ENCODE measurements at regions not wholly inside any gene's neighbourhood (a gene's known extent, or its start where the extent isn't known, plus 50 kb on each side); places are given as distances from the start of the nearest gene placed in this dataset.
"Not testable (repeated sequence)": the region's sequence is repeated elsewhere in the genome, so short reads cannot be mapped to it uniquely, and the experiment has no call there.

DNA sequence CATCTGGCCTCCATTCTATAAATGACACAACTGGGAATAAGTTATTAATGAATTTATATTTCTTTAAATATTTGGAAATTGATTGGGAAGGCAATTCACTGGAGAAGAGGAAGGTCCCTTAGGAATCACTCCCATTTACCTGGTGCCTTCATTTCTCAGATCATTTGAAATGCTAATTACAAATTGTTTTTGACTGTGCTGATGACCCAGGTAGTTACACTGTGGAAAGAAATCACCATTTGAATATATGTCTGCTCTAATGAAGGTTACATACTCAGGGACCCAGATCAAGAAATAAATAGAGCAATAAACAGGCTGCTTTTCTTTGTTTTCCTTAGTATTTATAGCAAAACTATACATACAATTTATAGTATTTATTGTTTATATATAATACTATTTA lies 1759.1 kb downstream of the ARAP2 start:
- no peak overlapping the region for H3K27ac ChIP-seq (ENCODE audit: low read length)
- H3K4me3 ChIP-seq (ENCODE audit: low read depth in 1 of 2, low read length in 2 of 2): no peak overlapping the region
- H3K36me3 ChIP-seq (ENCODE audit: control insufficient read depth in 1 of 2, insufficient read depth in 2 of 2, low read length in 2 of 2): no peaks in the 10 kb centered on the region
- H3K9me3 ChIP-seq (ENCODE audit: control insufficient read depth in 1 of 2, low read length in 2 of 2): no peaks in the 10 kb centered on the region
- no peaks in the 10 kb centered on the region for H3K27me3 ChIP-seq (ENCODE audit: low read depth, low read length)
- no peaks in the 10 kb centered on the region for H3K4me1 ChIP-seq (ENCODE audit: control insufficient read depth in 1 of 2, insufficient read depth in 2 of 2, low read length in 2 of 2)

DNA sequence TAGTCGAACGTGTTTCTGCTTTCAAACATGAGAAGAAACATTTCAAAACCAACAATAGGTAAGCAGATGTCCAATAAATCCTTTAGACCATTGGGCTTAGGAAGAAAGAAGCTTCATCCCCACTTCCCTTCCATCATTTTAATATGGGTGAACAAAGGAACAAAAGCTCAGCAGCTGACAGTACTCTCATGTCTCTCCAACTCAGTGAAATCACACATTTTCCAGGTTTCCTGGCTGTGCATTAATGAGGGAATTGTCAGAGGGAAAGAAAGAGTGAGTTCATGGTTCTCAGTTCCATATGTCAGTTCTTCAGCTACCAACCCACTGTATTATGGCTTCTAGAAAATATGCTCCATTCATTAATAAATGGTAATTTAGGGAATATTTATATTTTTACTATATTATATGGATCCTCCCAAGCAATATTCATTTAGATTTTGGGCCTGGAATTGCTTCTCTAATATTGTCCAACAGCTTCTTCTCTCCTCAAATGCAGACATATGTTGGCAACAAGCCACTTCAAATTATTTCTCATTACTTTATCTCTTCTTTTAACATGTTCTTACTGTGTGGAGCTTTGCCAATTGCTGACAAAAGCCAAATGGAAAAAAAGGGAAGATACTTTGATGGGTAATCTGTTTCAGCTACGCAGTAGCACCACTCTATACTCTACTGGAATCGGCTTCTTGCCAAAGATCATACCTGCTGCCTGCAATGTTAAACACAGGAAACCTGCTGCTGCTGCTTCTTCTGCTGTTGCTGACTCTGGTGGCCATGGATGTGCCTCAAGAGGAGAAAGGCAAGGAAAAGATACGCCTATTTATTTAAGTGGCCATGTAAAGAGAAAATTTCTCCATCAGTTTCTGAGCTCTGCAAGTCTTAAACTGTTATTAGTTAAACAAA lies 1757.6 kb downstream of the ARAP2 start:
- H3K4me1 ChIP-seq (ENCODE audit: control insufficient read depth in 1 of 2, insufficient read depth in 2 of 2, low read length in 2 of 2): no peaks in the 10 kb centered on the region
- no peaks in the 10 kb centered on the region for H3K27me3 ChIP-seq (ENCODE audit: low read depth, low read length)
- H3K36me3 ChIP-seq (ENCODE audit: control insufficient read depth in 1 of 2, insufficient read depth in 2 of 2, low read length in 2 of 2): no peaks in the 10 kb centered on the region
- no peak overlapping the region for H3K27ac ChIP-seq (ENCODE audit: low read length)
- H3K4me3 ChIP-seq (ENCODE audit: low read depth in 1 of 2, low read length in 2 of 2): no peak overlapping the region
- no peaks in the 10 kb centered on the region for H3K9me3 ChIP-seq (ENCODE audit: control insufficient read depth in 1 of 2, low read length in 2 of 2)

DNA sequence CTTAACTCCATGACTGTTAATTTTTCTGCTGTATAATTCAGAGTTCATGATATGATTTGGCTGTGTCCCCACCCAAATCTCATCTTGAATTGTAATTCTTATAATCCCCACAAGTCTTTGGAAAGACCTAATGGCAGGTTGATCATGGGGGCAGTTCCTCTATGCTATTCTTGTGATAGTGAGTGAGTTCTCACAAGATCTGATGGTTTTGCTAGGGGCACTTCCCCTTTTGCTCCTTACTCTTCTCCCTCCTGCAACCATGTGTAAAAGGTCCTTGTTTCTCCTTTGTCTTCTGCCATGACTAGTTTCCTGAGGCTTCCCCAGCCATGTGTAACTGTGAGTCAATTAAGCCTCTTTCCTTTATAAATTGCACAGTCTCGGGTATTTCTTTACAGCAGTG lies 1751.9 kb downstream of the ARAP2 start:
- Histone ChIP-seq H3K4me3 (ENCODE audit: low read depth in 1 of 2, low read length in 2 of 2) (no peak overlapping the region), H3K27ac (ENCODE audit: low read length) (no peak overlapping the region), H3K9me3 (ENCODE audit: control insufficient read depth in 1 of 2, low read length in 2 of 2) (no peaks in the 10 kb centered on the region), H3K36me3 (ENCODE audit: control insufficient read depth in 1 of 2, insufficient read depth in 2 of 2, low read length in 2 of 2) (no peaks in the 10 kb centered on the region), H3K27me3 (ENCODE audit: low read depth, low read length) (no peaks in the 10 kb centered on the region), H3K4me1 (ENCODE audit: control insufficient read depth in 1 of 2, insufficient read depth in 2 of 2, low read length in 2 of 2) (no peaks in the 10 kb centered on the region)

DNA sequence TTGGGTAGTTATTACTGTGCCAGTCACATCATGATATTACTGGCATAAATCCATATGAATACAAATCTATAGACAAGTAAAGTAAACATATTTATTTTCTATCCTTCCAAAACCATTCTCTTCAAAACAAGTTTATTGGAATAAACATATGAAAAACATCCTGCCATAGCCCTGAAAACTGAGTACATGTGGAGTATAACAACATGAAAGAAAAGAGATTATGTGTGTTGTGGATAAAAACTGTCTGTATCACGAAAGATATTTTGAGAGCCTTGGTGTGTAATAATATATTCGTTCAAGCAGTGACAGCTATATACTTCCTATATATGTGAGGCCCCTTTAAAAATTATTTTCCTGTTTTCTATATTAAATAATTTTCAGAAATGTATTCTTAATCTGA lies 1742.2 kb downstream of the ARAP2 start:
- no peak overlapping the region for H3K4me3 ChIP-seq (ENCODE audit: low read depth in 1 of 2, low read length in 2 of 2)
- H3K36me3 ChIP-seq (ENCODE audit: control insufficient read depth in 1 of 2, insufficient read depth in 2 of 2, low read length in 2 of 2): no peaks in the 10 kb centered on the region
- H3K9me3 ChIP-seq (ENCODE audit: control insufficient read depth in 1 of 2, low read length in 2 of 2): peaks cover 0 to 4% of the 10 kb centered on the region in 2 donors
- H3K4me1 ChIP-seq (ENCODE audit: control insufficient read depth in 1 of 2, insufficient read depth in 2 of 2, low read length in 2 of 2): no peaks in the 10 kb centered on the region
- no peaks in the 10 kb centered on the region for H3K27me3 ChIP-seq (ENCODE audit: low read depth, low read length)
- H3K27ac ChIP-seq (ENCODE audit: low read length): no peak overlapping the region

DNA sequence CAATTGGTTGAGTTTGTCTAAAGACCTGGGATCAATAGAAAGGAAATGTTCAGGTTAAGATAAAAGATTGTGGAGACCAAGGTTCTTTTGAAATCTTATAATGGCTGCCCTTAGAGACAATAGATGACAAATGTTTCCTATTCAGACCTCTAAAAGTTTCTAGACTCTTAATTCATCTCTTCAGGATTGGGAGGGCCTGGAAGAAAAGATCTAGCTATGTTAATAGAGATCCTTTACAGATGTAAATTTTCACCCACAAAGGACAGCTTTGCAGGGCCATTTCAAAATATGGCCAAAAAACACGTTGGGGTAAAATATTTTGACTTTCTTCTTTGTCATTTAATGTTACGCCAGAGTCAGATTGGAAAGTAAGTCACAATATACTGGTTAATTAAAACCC lies 1739.6 kb downstream of the ARAP2 start:
- H3K4me1 ChIP-seq (ENCODE audit: control insufficient read depth in 1 of 2, insufficient read depth in 2 of 2, low read length in 2 of 2); H3K27ac ChIP-seq (ENCODE audit: low read length); H3K4me3 ChIP-seq (ENCODE audit: low read depth in 1 of 2, low read length in 2 of 2); H3K27me3 ChIP-seq (ENCODE audit: low read depth, low read length); H3K9me3 ChIP-seq (ENCODE audit: control insufficient read depth in 1 of 2, low read length in 2 of 2); H3K36me3 ChIP-seq (ENCODE audit: control insufficient read depth in 1 of 2, insufficient read depth in 2 of 2, low read length in 2 of 2): not testable (repeated sequence)

DNA sequence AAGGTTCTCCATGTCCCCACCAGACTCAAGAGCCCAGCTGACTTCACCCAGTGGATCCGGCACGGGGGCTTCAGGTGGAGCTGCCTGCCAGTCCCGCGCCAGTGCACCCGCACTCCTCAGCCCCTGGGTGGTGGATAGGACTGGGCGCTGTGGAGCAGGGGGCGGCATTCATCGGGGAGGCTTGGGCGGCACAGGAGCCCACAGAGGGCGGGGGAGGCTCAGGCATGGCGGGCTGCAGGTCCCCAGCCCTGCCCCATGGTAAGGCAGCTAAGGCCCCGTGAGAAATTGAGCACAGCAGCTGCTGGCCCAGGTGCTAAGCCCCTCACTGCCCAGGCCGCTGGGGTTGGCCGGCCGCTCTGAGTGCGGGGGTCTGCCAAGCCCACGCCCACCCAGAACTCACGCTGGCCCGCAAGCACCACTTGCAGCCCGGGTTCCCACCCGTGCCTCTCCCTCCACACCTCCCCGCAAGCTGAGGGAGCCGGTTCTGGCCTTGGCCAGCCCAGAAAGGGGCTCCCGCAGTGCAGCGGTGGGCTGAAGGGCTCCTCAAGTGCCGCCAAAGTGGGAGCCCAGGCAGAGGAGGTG lies 1737.7 kb downstream of the ARAP2 start:
- not testable (repeated sequence) for H3K4me3 ChIP-seq (ENCODE audit: low read depth in 1 of 2, low read length in 2 of 2); H3K4me1 ChIP-seq (ENCODE audit: control insufficient read depth in 1 of 2, insufficient read depth in 2 of 2, low read length in 2 of 2); H3K27me3 ChIP-seq (ENCODE audit: low read depth, low read length); H3K9me3 ChIP-seq (ENCODE audit: control insufficient read depth in 1 of 2, low read length in 2 of 2); H3K36me3 ChIP-seq (ENCODE audit: control insufficient read depth in 1 of 2, insufficient read depth in 2 of 2, low read length in 2 of 2); H3K27ac ChIP-seq (ENCODE audit: low read length)

DNA sequence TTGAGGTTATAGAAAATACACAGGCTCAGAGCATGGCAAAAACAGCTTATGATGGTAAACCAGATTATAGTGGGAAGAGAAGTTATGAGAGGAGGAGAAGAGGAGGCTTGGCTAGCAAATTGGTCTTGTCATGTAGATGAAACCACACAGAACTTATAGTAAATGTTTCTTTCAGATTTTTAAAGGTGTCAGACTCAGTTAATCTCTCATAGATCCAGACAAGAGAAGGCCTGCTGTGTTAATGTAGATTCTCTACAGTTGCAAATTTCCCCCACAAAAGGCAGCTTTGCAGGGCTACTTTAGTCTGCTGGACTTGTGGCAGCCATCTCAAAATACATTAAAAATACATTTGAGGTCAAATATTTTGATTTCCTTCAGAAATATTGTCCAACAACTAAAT lies 1731.7 kb downstream of the ARAP2 start:
- no peaks in the 10 kb centered on the region for H3K36me3 ChIP-seq (ENCODE audit: control insufficient read depth in 1 of 2, insufficient read depth in 2 of 2, low read length in 2 of 2)
- no peaks in the 10 kb centered on the region for H3K27me3 ChIP-seq (ENCODE audit: low read depth, low read length)
- no peaks in the 10 kb centered on the region for H3K4me1 ChIP-seq (ENCODE audit: control insufficient read depth in 1 of 2, insufficient read depth in 2 of 2, low read length in 2 of 2)
- no peak overlapping the region for H3K4me3 ChIP-seq (ENCODE audit: low read depth in 1 of 2, low read length in 2 of 2)
- no peaks in the 10 kb centered on the region for H3K9me3 ChIP-seq (ENCODE audit: control insufficient read depth in 1 of 2, low read length in 2 of 2)
- no peak overlapping the region for H3K27ac ChIP-seq (ENCODE audit: low read length)

DNA sequence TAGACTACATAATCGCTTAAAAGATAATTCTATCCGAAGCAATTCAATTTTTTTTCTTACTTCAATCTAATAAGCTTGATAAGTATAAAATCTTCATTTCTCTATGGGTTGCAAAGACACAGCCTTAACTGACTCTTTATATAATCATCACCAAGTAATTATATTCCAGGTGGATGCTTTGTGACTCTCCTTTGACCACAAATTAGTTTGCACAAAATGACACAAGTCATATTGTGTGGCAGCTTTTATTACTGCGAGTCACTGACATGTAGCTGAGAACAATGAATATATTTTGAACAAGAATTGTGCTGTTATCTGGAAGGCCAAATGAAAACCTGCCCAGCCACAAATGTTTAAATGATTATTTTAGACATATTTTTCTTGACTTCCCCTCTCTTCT lies 1727.8 kb downstream of the ARAP2 start:
- Histone ChIP-seq H3K9me3 (ENCODE audit: control insufficient read depth in 1 of 2, low read length in 2 of 2) (no peaks in the 10 kb centered on the region), H3K27ac (ENCODE audit: low read length) (no peak overlapping the region)

DNA sequence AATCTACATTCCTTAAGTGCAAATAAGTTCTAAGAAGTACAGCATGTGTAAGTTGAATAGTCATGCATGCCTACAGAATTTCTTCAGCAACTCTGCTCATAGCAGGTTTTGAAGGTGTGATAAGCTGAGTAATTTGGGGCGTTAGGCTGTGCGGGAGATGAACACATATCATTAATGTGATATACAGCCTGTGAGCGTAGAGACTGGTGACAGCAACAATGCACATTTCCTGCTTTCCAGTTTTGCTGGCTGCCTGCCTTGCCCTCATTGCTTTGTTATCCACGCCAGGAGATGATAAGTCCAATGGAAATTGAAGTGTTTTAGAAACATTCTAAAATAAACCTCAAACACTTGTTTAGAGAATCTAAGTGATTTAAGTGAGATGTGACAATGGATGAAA lies 1709.4 kb downstream of the ARAP2 start:
- Histone ChIP-seq H3K36me3 (ENCODE audit: control insufficient read depth in 1 of 2, insufficient read depth in 2 of 2, low read length in 2 of 2) (no peaks in the 10 kb centered on the region), H3K4me3 (ENCODE audit: low read depth in 1 of 2, low read length in 2 of 2) (no peak overlapping the region), H3K27ac (ENCODE audit: low read length) (no peak overlapping the region), H3K27me3 (ENCODE audit: low read depth, low read length) (no peaks in the 10 kb centered on the region), H3K9me3 (ENCODE audit: control insufficient read depth in 1 of 2, low read length in 2 of 2) (no peaks in the 10 kb centered on the region), H3K4me1 (ENCODE audit: control insufficient read depth in 1 of 2, insufficient read depth in 2 of 2, low read length in 2 of 2) (no peaks in the 10 kb centered on the region)

More for the DNA sequence above, 1727.8 kb downstream of the ARAP2 start:
- Histone ChIP-seq H3K36me3 (ENCODE audit: control insufficient read depth in 1 of 2, insufficient read depth in 2 of 2, low read length in 2 of 2) (no peaks in the 10 kb centered on the region), H3K27me3 (ENCODE audit: low read depth, low read length) (no peaks in the 10 kb centered on the region), H3K4me3 (ENCODE audit: low read depth in 1 of 2, low read length in 2 of 2) (no peak overlapping the region), H3K4me1 (ENCODE audit: control insufficient read depth in 1 of 2, insufficient read depth in 2 of 2, low read length in 2 of 2) (no peaks in the 10 kb centered on the region)

DNA sequence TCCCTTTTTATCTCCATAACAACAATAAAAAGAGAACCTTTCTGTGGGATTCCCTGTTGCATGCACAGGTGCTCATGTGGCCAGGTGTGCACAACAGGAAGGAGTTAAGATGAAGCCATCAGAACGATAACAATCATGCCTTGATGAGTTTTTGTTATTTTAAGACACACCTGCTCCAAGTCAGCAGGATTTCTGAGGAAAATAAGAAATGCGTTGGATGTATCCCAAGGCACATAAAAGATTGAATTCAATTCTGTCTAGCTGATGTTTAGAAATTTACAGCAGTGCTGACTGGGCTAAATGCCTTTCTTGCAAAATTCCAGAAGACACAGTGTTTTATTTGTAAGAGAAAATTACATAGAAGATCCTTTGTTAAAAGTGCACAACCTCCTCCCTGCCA lies 1678.2 kb downstream of the ARAP2 start:
- no peak overlapping the region for H3K4me3 ChIP-seq (ENCODE audit: low read depth in 1 of 2, low read length in 2 of 2)
- H3K9me3 ChIP-seq (ENCODE audit: control insufficient read depth in 1 of 2, low read length in 2 of 2): no peaks in the 10 kb centered on the region
- no peaks in the 10 kb centered on the region for H3K36me3 ChIP-seq (ENCODE audit: control insufficient read depth in 1 of 2, insufficient read depth in 2 of 2, low read length in 2 of 2)
- H3K27ac ChIP-seq (ENCODE audit: low read length): no peak overlapping the region
- no peaks in the 10 kb centered on the region for H3K27me3 ChIP-seq (ENCODE audit: low read depth, low read length)
- no peaks in the 10 kb centered on the region for H3K4me1 ChIP-seq (ENCODE audit: control insufficient read depth in 1 of 2, insufficient read depth in 2 of 2, low read length in 2 of 2)

DNA sequence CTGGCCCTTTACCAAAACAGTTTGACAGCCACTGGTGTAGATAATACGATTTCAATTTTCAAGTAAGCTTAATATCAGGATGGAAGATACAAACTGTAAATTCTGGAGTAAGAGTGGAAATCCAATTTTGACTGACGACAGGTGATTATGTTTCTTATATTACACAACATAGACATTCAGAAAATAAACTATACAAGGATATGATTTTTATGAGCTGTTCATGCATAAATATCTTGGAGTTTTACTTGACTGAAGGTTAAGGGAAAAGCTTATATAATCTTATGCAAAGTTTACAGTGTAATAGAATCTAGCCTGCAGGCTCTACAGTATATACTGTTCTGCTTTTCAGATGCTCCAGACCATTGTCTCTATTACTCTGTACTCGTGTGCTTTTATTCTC lies 1672.3 kb downstream of the ARAP2 start:
- Histone ChIP-seq H3K4me3 (ENCODE audit: low read depth in 1 of 2, low read length in 2 of 2) (no peak overlapping the region), H3K36me3 (ENCODE audit: control insufficient read depth in 1 of 2, insufficient read depth in 2 of 2, low read length in 2 of 2) (no peaks in the 10 kb centered on the region), H3K27me3 (ENCODE audit: low read depth, low read length) (no peaks in the 10 kb centered on the region), H3K4me1 (ENCODE audit: control insufficient read depth in 1 of 2, insufficient read depth in 2 of 2, low read length in 2 of 2) (no peaks in the 10 kb centered on the region), H3K27ac (ENCODE audit: low read length) (no peak overlapping the region), H3K9me3 (ENCODE audit: control insufficient read depth in 1 of 2, low read length in 2 of 2) (no peaks in the 10 kb centered on the region)

DNA sequence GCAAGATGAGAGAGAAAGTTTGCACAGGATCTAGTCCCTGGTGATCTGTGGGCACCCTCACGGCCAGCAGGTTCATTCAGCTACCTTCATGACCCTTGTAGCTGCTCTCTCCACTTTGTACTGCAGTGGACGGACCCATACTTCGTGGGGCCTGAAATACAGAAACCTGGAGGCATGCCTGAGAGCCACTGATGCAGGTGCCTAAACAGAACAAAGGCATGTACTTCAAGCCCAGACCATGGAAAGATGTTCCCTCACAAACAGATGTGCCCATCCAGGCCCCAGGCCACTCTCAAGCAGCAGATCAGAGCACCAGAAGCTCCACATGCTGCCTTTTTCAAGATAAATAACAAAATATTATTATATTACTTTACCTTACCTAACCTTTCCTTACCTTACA lies 1629.0 kb downstream of the ARAP2 start:
- Histone ChIP-seq H3K4me1 (ENCODE audit: control insufficient read depth in 1 of 2, insufficient read depth in 2 of 2, low read length in 2 of 2) (no peaks in the 10 kb centered on the region), H3K27ac (ENCODE audit: low read length) (no peak overlapping the region), H3K36me3 (ENCODE audit: control insufficient read depth in 1 of 2, insufficient read depth in 2 of 2, low read length in 2 of 2) (no peaks in the 10 kb centered on the region), H3K27me3 (ENCODE audit: low read depth, low read length) (no peaks in the 10 kb centered on the region), H3K4me3 (ENCODE audit: low read depth in 1 of 2, low read length in 2 of 2) (no peak overlapping the region), H3K9me3 (ENCODE audit: control insufficient read depth in 1 of 2, low read length in 2 of 2) (no peaks in the 10 kb centered on the region)
